Fibroblast of lung (primary cell): ENCODE measurements at regions not wholly inside any gene's neighbourhood (a gene's known extent, or its start where the extent isn't known, plus 50 kb on each side); places are given as distances from the start of the nearest gene placed in this dataset.

Experiments
- DNase-seq, 2 donors: peaks; one replicate each; pipeline versions ENCODE4 v3.0.0 to v3.0.0-alpha.2; 2010; ENCODE audit warnings: low read depth in 2 of 2
- H2AFZ ChIP-seq: 2 replicates; pipeline ENCODE4 v1.5.1; 2012; ENCODE audit warnings: low read length, control low read depth, inconsistent platforms
- H3K27ac ChIP-seq: 2 replicates; pipeline ENCODE4 v1.5.1; 2011; ENCODE audit warnings: low read length, control low read depth; ENCODE audit not compliant: insufficient read depth
- H3K27me3 ChIP-seq: 2 replicates; pipeline ENCODE4 v1.5.1; 2011; ENCODE audit warnings: mild to moderate bottlenecking, low read length; ENCODE audit not compliant: control insufficient read depth, insufficient read depth
- H3K36me3 ChIP-seq: 2 replicates; pipeline ENCODE4 v1.5.1; 2011; ENCODE audit warnings: low read length; ENCODE audit not compliant: control insufficient read depth, insufficient read depth
- H3K4me1 ChIP-seq: 2 replicates; pipeline ENCODE4 v1.5.1; 2011; ENCODE audit warnings: low read length; ENCODE audit not compliant: control insufficient read depth, insufficient read depth; ENCODE audit errors: extremely low read depth
- H3K4me2 ChIP-seq: 2 replicates; pipeline ENCODE4 v1.5.1; 2011; ENCODE audit warnings: low read length, control low read depth; ENCODE audit not compliant: insufficient read depth; ENCODE audit errors: extremely low read depth
- H3K4me3 ChIP-seq, 4 experiments: fragments of 200-600 bp in 1 of 4; sonication (generic) in 1 of 4; replicated peaks in 1 of 4; 2 replicates each; pipeline ENCODE4 v1.5.1; 2011 to 2016; ENCODE audit warnings: low read length in 4 of 4, low read depth in 3 of 4, mild to moderate bottlenecking in 3 of 4, control low read depth in 2 of 4, inconsistent platforms in 1 of 4, mixed read lengths in 1 of 4; ENCODE audit not compliant: insufficient read depth in 1 of 4; ENCODE audit errors: control extremely low read depth in 1 of 4
- H3K79me2 ChIP-seq: 2 replicates; pipeline ENCODE4 v1.5.1; 2012; ENCODE audit warnings: mild to moderate bottlenecking, low read length, inconsistent platforms; ENCODE audit not compliant: control insufficient read depth, insufficient read depth
- H3K9ac ChIP-seq: 2 replicates; pipeline ENCODE4 v1.5.1; 2011; ENCODE audit warnings: mild to moderate bottlenecking, low read length, control low read depth; ENCODE audit not compliant: insufficient read depth
- H3K9me3 ChIP-seq: 2 replicates; pipeline ENCODE4 v1.5.1; 2012; ENCODE audit warnings: low read depth, low read length; ENCODE audit not compliant: control insufficient read depth, insufficient read depth
- H4K20me1 ChIP-seq: 2 replicates; pipeline ENCODE4 v1.5.1; 2011; ENCODE audit warnings: low read length; ENCODE audit not compliant: control insufficient read depth, insufficient read depth; ENCODE audit errors: extremely low read depth
- EZH2 ChIP-seq: IDR thresholded peaks from 2 replicates; pipeline ENCODE4 v1.5.1; 2012; ENCODE audit warnings: low read length, control low read depth, mild to moderate bottlenecking; ENCODE audit errors: missing control alignments
- TF ChIP-seq, protein P1 (sequence below), 2 donors: IDR thresholded peaks in 1 of 2; conservative IDR thresholded peaks in 1 of 2; 1 replicate in 1 of 2; 2 replicates in 1 of 2; pipeline ENCODE4 v1.5.1; 2011 to 2012; ENCODE audit warnings: low read length in 2 of 2, control low read depth in 1 of 2, inconsistent platforms in 1 of 2, low read depth in 1 of 2, mild to moderate bottlenecking in 1 of 2

DNA sequence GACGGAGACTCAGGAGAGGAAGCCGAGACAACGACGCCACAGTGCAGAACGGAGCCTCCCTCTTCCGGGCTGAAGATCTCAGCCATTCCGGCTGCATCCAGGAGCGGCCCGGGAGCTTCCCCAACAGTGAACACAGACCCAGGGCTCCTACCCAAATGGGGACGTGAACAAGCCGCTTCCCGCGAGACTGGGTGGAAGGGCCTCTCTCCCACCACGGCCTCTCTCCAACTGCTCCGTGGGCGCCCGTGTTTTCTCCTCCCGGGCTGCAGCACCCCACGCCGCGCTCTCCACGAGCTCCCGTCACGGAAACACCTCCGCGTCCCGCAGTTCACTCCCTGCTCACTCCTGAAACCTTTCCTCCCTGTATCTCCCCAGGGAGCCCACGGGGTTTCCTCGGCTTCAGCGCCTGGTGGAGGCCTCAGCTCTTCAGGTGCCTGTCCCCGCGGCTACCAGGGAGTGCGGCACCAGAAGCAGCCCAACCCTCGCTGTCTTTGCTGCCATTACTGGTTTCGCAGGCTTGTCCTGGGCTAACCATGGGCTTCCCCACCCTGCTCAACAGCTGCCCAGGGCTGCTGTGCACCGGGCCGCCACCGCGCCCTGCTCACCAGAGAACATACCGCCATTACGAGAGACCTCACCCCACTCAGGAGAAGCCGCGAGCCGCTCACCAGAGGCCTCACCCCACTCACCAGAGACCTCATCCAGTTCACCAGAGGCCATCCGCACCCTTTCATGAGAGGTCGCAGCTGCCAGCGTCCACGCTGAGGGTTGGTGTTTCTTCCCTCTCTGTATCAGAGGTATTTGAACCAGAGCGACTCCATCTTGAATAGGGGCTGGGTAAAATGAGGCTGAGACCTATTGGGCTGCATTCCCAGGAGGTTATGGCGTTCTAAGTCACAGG is 922.8 kb downstream of the QKI start:
- Histone ChIP-seq H3K27ac (no peak overlapping the region), H3K4me2 (no peak overlapping the region), H3K79me2 (no peaks in the 10 kb centered on the region), H3K4me1 (no peaks in the 10 kb centered on the region), H3K9me3 (no peaks in the 10 kb centered on the region), H3K9ac (no peak overlapping the region), H3K4me3 (no peak overlapping the region), H3K36me3 (no peaks in the 10 kb centered on the region), H4K20me1 (no peaks in the 10 kb centered on the region), H2AFZ (no peak overlapping the region), H3K27me3 (no peaks in the 10 kb centered on the region)
- no peak for TF ChIP-seq EZH2
- TF ChIP-seq, protein P1, sequence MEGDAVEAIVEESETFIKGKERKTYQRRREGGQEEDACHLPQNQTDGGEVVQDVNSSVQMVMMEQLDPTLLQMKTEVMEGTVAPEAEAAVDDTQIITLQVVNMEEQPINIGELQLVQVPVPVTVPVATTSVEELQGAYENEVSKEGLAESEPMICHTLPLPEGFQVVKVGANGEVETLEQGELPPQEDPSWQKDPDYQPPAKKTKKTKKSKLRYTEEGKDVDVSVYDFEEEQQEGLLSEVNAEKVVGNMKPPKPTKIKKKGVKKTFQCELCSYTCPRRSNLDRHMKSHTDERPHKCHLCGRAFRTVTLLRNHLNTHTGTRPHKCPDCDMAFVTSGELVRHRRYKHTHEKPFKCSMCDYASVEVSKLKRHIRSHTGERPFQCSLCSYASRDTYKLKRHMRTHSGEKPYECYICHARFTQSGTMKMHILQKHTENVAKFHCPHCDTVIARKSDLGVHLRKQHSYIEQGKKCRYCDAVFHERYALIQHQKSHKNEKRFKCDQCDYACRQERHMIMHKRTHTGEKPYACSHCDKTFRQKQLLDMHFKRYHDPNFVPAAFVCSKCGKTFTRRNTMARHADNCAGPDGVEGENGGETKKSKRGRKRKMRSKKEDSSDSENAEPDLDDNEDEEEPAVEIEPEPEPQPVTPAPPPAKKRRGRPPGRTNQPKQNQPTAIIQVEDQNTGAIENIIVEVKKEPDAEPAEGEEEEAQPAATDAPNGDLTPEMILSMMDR (conservative IDR thresholded peaks at IDR 0.05 in 1 of 2, IDR thresholded peaks at IDR 0.05 in 1 of 2; ENCODE audit: low read depth in 1 of 2, low read length in 2 of 2) = no peak
- DNase-seq = no peak

DNA sequence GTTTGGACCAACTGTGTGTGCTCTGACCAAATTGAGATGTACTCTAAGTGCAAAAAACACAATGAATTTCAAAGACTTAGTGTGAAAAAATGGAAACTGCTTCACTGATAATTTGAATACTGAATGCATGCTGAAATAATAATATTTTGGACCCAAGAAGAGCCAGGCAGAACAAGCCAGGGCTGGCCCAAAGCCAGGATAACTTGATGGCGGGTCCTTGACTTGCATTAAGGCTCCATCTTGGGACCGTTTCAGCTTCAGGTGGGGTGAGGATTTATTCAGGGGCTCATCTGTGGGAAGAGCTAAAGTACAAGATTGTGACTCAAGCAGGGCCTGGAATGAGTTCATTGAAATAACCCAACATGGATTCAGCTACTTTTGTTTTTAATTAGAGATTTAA is 921.9 kb downstream of the QKI start:
- Histone ChIP-seq H3K4me2 (no peak overlapping the region), H4K20me1 (no peaks in the 10 kb centered on the region), H3K9me3 (no peaks in the 10 kb centered on the region), H3K4me3 (no peak overlapping the region), H3K27ac (no peak overlapping the region), H3K4me1 (no peaks in the 10 kb centered on the region), H3K9ac (no peak overlapping the region), H2AFZ (no peak overlapping the region), H3K36me3 (no peaks in the 10 kb centered on the region), H3K27me3 (no peaks in the 10 kb centered on the region), H3K79me2 (no peaks in the 10 kb centered on the region)
- DNase-seq = no peak
- no peak for TF ChIP-seq EZH2
- TF ChIP-seq, protein P1 (conservative IDR thresholded peaks at IDR 0.05 in 1 of 2, IDR thresholded peaks at IDR 0.05 in 1 of 2; ENCODE audit: low read depth in 1 of 2, low read length in 2 of 2) = no peak

DNA sequence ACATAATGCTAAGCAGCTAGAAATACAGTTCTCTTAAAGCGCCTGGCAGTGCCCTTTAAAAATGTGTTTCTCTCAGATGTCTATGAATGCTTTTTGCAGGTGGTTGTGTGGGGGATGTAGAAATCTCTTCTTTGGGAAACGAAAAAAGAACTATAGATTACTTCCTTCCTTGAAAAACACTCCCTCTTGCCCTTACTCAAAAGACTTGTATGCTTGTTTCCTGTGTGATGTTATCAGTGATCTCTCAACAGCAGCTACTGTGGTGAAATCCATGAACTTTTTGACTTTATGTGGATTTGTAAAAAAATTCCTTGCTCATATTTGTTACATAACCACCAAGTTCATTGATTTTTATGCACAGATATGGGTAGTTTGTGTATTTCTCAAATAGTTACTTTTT is 916.5 kb downstream of the QKI start:
- Histone ChIP-seq H3K79me2 (no peaks in the 10 kb centered on the region), H3K9me3 (no peaks in the 10 kb centered on the region), H3K27ac (no peak overlapping the region), H3K4me3 (no peak overlapping the region), H2AFZ (no peak overlapping the region), H3K9ac (no peak overlapping the region), H3K4me1 (no peaks in the 10 kb centered on the region), H4K20me1 (no peaks in the 10 kb centered on the region), H3K27me3 (no peaks in the 10 kb centered on the region), H3K36me3 (no peaks in the 10 kb centered on the region), H3K4me2 (no peak overlapping the region)
- TF ChIP-seq EZH2 = no peak
- TF ChIP-seq, protein P1 (conservative IDR thresholded peaks at IDR 0.05 in 1 of 2, IDR thresholded peaks at IDR 0.05 in 1 of 2; ENCODE audit: low read depth in 1 of 2, low read length in 2 of 2) = no peak
- DNase-seq = no peak
